MM.1S (cell line): ENCODE measurements at regions not wholly inside any gene's neighbourhood (a gene's known extent, or its start where the extent isn't known, plus 50 kb on each side); places are given as distances from the start of the nearest gene placed in this dataset.

Source experiments
- DNase-seq: peaks from one replicate; pipeline ENCODE4 v3.0.0-alpha.2; 2015
- H2AFZ ChIP-seq: fragments of 300-600 bp; sonication (generic); 2 replicates; pipeline ENCODE4 v1.6.0; 2016; ENCODE audit warnings: antibody characterized with exemption, low read length
- H3F3A ChIP-seq: fragments of 300-600 bp; sonication (generic); 2 replicates; pipeline ENCODE4 v1.6.1; 2016; ENCODE audit warnings: mild to moderate bottlenecking, antibody characterized with exemption, low read length, moderate library complexity, mixed read lengths; ENCODE audit not compliant: insufficient read depth
- H3K27ac ChIP-seq: fragments of 300-600 bp; sonication (generic); 2 replicates; pipeline ENCODE4 v1.5.1; 2016; ENCODE audit warnings: mild to moderate bottlenecking, low read length
- H3K27me3 ChIP-seq: fragments of 300-600 bp; sonication (generic); replicated peaks from 2 replicates; pipeline ENCODE4 v1.6.0; 2016; ENCODE audit warnings: low read length; ENCODE audit not compliant: insufficient read depth
- H3K36me3 ChIP-seq: fragments of 300-600 bp; sonication (generic); replicated peaks from 2 replicates; pipeline ENCODE4 v1.6.1; 2016; ENCODE audit warnings: mild to moderate bottlenecking, low read length, mixed read lengths; ENCODE audit not compliant: insufficient read depth
- H3K4me1 ChIP-seq: fragments of 300-600 bp; sonication (generic); 2 replicates; pipeline ENCODE4 v1.6.1; 2016; ENCODE audit warnings: low read length, mixed read lengths
- H3K4me2 ChIP-seq: fragments of 300-600 bp; sonication (generic); 2 replicates; pipeline ENCODE4 v1.6.0; 2016; ENCODE audit warnings: low read depth, low read length
- H3K4me3 ChIP-seq: fragments of 300-600 bp; sonication (generic); 2 replicates; pipeline ENCODE4 v1.5.1; 2016; ENCODE audit warnings: low read length, mixed read lengths
- H3K79me2 ChIP-seq: fragments of 300-600 bp; sonication (generic); 2 replicates; pipeline ENCODE4 v1.6.1; 2016; ENCODE audit warnings: mixed run types, low read length, mixed read lengths
- H3K9ac ChIP-seq: fragments of 300-600 bp; sonication (generic); 2 replicates; pipeline ENCODE4 v1.6.1; 2016; ENCODE audit warnings: low read length, mixed read lengths
- H3K9me2 ChIP-seq: fragments of 300-600 bp; sonication (generic); replicated peaks from 2 replicates; pipeline ENCODE4 v1.6.1; 2016; ENCODE audit warnings: mild to moderate bottlenecking, low read length, mixed read lengths; ENCODE audit not compliant: insufficient read depth
- H3K9me3 ChIP-seq: fragments of 300-600 bp; sonication (generic); replicated peaks from 2 replicates; pipeline ENCODE4 v1.6.1; 2016; ENCODE audit warnings: mild to moderate bottlenecking, low read length, mixed read lengths; ENCODE audit not compliant: insufficient read depth
- H4K20me1 ChIP-seq: fragments of 300-600 bp; sonication (generic); 2 replicates; pipeline ENCODE4 v1.6.1; 2016; ENCODE audit warnings: mild to moderate bottlenecking, low read length, moderate library complexity, mixed read lengths; ENCODE audit not compliant: insufficient read depth
- EZH2 ChIP-seq: fragments of 300-600 bp; sonication (generic); optimal IDR thresholded peaks from 2 replicates; pipeline ENCODE3; 2017; ENCODE audit warnings: low read depth, mild to moderate bottlenecking, antibody characterized with exemption, low read length, mixed read lengths
- EZH2phosphoT487 ChIP-seq: fragments of 300-600 bp; sonication (generic); IDR thresholded peaks from 2 replicates; pipeline ENCODE4 v1.6.1; 2018; ENCODE audit warnings: antibody characterized with exemption, low read length
- TF ChIP-seq, protein P1 (sequence below): fragments of 300-600 bp; sonication (generic); IDR thresholded peaks from 2 replicates; pipeline ENCODE4 v1.5.1; 2016; ENCODE audit warnings: antibody characterized with exemption, low read length, mixed read lengths

DNA sequence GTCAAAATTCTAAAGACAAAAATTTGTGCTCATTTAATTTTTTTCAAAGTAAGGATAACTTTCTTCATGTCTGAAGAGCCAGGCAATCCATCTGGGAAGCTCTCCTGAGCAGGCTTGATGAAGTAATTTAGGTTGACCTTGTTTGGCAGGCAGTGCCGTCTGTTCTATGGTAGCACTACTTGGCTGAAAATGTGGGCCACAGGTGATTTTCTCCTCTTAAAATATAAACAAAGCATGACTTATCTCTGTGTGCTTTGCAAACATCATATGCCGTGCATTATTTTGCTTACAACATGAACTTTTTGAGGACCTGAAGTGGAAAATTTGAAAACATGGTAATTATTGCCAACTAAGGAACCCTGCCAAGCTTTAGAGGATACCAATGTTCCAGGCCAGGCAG, 143.2 kb downstream of the RAP2B start:
- no peaks in the 10 kb centered on the region for H3F3A ChIP-seq
- H3K9me3 ChIP-seq: no peaks in the 10 kb centered on the region
- DNase-seq: no peak
- H3K4me1 ChIP-seq: no peaks in the 10 kb centered on the region
- no peak for TF ChIP-seq EZH2
- TF ChIP-seq EZH2phosphoT487: no peak
- TF ChIP-seq, protein P1, sequence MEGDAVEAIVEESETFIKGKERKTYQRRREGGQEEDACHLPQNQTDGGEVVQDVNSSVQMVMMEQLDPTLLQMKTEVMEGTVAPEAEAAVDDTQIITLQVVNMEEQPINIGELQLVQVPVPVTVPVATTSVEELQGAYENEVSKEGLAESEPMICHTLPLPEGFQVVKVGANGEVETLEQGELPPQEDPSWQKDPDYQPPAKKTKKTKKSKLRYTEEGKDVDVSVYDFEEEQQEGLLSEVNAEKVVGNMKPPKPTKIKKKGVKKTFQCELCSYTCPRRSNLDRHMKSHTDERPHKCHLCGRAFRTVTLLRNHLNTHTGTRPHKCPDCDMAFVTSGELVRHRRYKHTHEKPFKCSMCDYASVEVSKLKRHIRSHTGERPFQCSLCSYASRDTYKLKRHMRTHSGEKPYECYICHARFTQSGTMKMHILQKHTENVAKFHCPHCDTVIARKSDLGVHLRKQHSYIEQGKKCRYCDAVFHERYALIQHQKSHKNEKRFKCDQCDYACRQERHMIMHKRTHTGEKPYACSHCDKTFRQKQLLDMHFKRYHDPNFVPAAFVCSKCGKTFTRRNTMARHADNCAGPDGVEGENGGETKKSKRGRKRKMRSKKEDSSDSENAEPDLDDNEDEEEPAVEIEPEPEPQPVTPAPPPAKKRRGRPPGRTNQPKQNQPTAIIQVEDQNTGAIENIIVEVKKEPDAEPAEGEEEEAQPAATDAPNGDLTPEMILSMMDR: no peak
- H4K20me1 ChIP-seq: no peaks in the 10 kb centered on the region
- no peaks in the 10 kb centered on the region for H3K27me3 ChIP-seq
- no peaks in the 10 kb centered on the region for H3K79me2 ChIP-seq
- no peaks in the 10 kb centered on the region for H3K36me3 ChIP-seq
- no peak overlapping the region for H3K9ac ChIP-seq
- no peak overlapping the region for H3K27ac ChIP-seq
- H2AFZ ChIP-seq: no peak overlapping the region
- H3K9me2 ChIP-seq: no peaks in the 10 kb centered on the region
- H3K4me2 ChIP-seq: no peak overlapping the region
- no peak overlapping the region for H3K4me3 ChIP-seq

DNA sequence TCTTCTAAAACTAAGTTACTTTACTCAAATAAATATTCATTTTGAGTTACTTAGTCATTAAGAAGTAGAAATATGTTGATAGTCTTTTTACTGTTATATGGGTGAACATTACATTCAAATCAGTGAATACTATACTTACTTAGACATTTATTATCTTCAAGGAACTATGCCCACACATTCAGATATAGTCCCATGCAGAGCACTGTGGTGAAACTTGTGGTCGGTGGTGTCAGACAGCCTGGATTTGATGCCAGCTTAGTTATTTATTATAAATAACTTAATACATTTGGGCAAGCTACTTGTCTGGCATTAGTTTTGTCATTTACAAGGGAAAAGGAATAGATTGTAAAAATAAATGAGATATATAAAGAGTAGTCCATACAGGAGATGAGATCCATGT, 149.5 kb downstream of the RAP2B start:
- TF ChIP-seq, protein P1: no peak
- no peak for TF ChIP-seq EZH2
- no peak for TF ChIP-seq EZH2phosphoT487
- H4K20me1 ChIP-seq: no peaks in the 10 kb centered on the region
- H3K4me2 ChIP-seq: no peak overlapping the region
- H3F3A ChIP-seq: peaks cover 12% of the 10 kb centered on the region; the same call in 1 of the 2 replicates
- H3K79me2 ChIP-seq: no peaks in the 10 kb centered on the region
- H3K9ac ChIP-seq: no peak overlapping the region
- no peak overlapping the region for H3K27ac ChIP-seq
- DNase-seq: no peak
- H2AFZ ChIP-seq: no peak overlapping the region
- H3K4me1 ChIP-seq: peaks cover 18% of the 10 kb centered on the region
- H3K4me3 ChIP-seq: no peak overlapping the region
- H3K9me3 ChIP-seq: no peaks in the 10 kb centered on the region
- H3K36me3 ChIP-seq: no peaks in the 10 kb centered on the region
- H3K27me3 ChIP-seq: no peaks in the 10 kb centered on the region
- H3K9me2 ChIP-seq: no peaks in the 10 kb centered on the region

DNA sequence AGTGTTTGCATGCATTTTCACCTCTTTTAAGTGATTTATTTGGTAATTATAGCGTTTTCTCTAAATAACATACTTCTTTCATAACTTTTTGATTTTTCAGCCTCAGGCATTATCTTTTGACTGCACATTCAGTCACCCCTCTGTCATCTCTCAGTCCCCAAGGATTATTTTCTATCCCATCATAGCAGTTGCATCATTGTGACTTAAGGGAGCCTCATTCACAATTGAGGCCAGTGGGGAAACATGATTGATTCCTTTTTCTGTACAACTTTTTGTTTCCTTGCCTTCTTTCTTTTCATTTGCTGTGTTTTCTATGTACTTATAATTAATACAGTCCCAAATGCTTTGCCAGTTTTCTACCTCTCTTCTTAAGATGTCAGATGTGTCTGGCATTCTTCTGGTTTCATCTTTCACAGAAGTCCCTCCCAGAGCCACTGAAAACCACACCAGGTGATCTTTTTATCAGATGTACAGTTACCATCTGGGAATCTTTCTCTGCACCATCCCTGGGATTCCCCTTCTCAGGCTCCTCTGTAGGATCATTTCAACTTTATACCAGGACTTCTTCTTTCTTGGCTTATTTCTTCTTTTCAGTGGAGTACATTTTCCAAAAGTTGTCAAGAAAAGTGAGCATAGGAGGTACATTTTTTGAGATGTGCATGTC, 151.4 kb downstream of the RAP2B start:
- Histone ChIP-seq H3K9ac (no peak overlapping the region; the same call in 1 of the 2 replicates), H4K20me1 (no peaks in the 10 kb centered on the region), H3K4me2 (peak overlapping the region; percentile 43), H3K79me2 (no peaks in the 10 kb centered on the region), H3K36me3 (no peaks in the 10 kb centered on the region), H3K9me2 (no peaks in the 10 kb centered on the region), H3K9me3 (no peaks in the 10 kb centered on the region), H3F3A (peaks cover 12% of the 10 kb centered on the region; the same call in 1 of the 2 replicates), H3K4me3 (no peak overlapping the region; the same call in 1 of the 2 replicates), H2AFZ (peak overlapping the region; percentile 17; the same call in 1 of the 2 replicates), H3K27ac (peak overlapping the region; percentile 31; the same call in 1 of the 2 replicates), H3K27me3 (no peaks in the 10 kb centered on the region), H3K4me1 (peaks cover 18% of the 10 kb centered on the region)
- DNase-seq: peak; percentile 48
- no peak for TF ChIP-seq EZH2phosphoT487

DNA sequence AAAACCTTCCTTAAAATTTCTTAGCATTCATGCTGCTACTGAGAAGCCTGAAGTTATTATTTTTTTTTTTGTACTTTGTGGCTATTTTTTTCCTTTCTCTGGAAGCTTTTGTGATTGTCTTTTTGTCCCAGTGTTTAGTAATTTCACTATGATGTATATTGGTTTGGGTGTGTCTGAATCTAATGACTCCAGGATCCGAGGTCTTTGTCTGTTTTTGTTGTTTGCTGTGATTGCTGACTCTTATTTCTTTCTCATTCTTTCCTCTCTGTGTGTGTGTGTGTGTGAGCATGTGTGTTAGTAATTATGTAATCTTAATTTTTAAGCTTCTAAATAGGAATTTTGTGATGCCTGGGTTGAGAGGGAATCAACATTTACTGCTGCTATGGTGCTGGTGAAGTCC, 152.0 kb downstream of the RAP2B start:
- Histone ChIP-seq H3F3A (peaks cover 12% of the 10 kb centered on the region; the same call in 1 of the 2 replicates), H4K20me1 (no peaks in the 10 kb centered on the region), H3K9ac (no peak overlapping the region), H3K36me3 (no peaks in the 10 kb centered on the region), H3K4me1 (peaks cover 18% of the 10 kb centered on the region), H3K4me2 (peak overlapping the region; percentile 43; the same call in 1 of the 2 replicates), H3K27ac (peak overlapping the region; percentile 31; the same call in 1 of the 2 replicates), H2AFZ (no peak overlapping the region; the same call in 1 of the 2 replicates), H3K79me2 (no peaks in the 10 kb centered on the region), H3K4me3 (no peak overlapping the region), H3K9me3 (no peaks in the 10 kb centered on the region), H3K27me3 (no peaks in the 10 kb centered on the region), H3K9me2 (no peaks in the 10 kb centered on the region)
- DNase-seq: no peak
- TF ChIP-seq, protein P1: no peak
- TF ChIP-seq EZH2phosphoT487 (no peak), EZH2 (no peak)
